ENCODE measurements at regions not wholly inside any gene's neighbourhood (a gene's known extent, or its start where the extent isn't known, plus 50 kb on each side); places are given as distances from the start of the nearest gene placed in this dataset.

- DNase-seq (ENCODE audit: low spot score): no peak
- no peak overlapping the region for H3K27ac ChIP-seq
- TF ChIP-seq, protein P1, sequence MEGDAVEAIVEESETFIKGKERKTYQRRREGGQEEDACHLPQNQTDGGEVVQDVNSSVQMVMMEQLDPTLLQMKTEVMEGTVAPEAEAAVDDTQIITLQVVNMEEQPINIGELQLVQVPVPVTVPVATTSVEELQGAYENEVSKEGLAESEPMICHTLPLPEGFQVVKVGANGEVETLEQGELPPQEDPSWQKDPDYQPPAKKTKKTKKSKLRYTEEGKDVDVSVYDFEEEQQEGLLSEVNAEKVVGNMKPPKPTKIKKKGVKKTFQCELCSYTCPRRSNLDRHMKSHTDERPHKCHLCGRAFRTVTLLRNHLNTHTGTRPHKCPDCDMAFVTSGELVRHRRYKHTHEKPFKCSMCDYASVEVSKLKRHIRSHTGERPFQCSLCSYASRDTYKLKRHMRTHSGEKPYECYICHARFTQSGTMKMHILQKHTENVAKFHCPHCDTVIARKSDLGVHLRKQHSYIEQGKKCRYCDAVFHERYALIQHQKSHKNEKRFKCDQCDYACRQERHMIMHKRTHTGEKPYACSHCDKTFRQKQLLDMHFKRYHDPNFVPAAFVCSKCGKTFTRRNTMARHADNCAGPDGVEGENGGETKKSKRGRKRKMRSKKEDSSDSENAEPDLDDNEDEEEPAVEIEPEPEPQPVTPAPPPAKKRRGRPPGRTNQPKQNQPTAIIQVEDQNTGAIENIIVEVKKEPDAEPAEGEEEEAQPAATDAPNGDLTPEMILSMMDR (IDR thresholded peaks at IDR 0.05): no peak
Observed at GRCh38 chr21:15397258-15397657, 332.5 kb upstream of the NRIP1 start.

DNA sequence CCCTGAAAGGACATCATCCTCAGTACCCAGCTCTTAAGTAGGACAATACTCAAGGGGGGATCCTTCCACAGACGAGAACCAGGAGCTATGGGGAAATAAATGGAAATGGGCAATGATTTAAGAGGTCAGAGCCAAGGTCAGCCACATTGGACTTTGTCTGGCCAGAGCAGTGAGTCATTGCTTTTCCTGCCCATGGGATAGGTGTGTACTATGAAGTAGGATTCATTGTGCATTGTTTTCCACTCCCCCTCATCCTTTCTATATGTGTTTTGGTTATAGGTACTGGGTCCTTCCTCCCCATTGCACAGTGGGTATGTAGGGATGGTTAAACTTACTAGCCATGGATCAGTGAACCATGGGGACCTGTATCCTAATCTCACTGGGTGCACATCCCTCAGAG, 328.9 kb upstream of the USP25 start:
- TF ChIP-seq, protein P1 (IDR thresholded peaks at IDR 0.05): no peak
- no peak overlapping the region for H3K4me3 ChIP-seq
- H3K27ac ChIP-seq: no peak overlapping the region
- no peak for DNase-seq (ENCODE audit: low spot score)

More at GRCh38 chr21:15397258-15397657, 332.5 kb upstream of the NRIP1 start:
- no peak overlapping the region for H3K4me3 ChIP-seq

DNA sequence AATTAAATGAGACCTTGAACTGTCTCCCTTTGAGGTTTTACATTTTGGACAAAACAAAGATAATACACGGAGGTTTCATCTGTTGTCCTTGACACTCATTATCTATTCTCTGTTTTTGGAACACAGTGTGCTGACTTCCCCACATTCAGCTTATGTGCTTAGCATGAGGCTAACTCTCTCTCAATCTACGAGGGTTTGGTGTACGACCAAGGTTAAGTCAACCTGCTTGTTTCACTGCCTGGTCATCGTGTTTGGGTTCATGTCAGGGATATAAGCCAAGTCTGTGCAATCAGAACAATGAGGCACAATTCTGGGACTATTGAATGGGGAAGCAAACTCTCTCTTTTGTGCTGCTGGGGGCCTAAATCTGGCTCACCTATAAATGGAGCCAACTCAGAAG, 328.5 kb upstream of the USP25 start:
- no peak overlapping the region for H3K27ac ChIP-seq
- DNase-seq (ENCODE audit: low spot score): no peak
- TF ChIP-seq, protein P1 (IDR thresholded peaks at IDR 0.05): no peak
- no peak overlapping the region for H3K4me3 ChIP-seq

DNA sequence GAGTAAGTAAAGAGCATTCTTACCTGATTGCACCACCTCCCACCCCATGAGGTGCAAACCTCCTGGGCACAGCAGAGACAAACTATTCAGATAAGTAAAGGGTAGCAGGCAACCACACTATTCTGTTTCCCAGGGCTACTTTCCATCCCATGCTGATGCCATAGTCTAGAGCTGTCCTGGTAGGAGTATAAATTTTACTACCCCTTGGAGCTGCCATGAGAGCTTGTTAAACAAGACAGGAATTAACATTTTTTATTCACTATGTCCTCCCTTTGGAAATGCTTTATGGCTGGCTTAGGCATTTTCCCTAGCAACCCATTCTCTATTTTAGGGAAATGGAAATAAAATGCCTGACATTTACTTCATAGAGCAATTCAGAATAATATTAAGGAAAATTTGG, 324.6 kb upstream of the USP25 start:
- no peak for DNase-seq (ENCODE audit: low spot score)
- H3K4me3 ChIP-seq: no peak overlapping the region
- TF ChIP-seq, protein P1 (IDR thresholded peaks at IDR 0.05): no peak
- no peak overlapping the region for H3K27ac ChIP-seq

GRCh38 chr21:15406791-15407190, 323.0 kb upstream of the USP25 start:
- TF ChIP-seq, protein P1 (IDR thresholded peaks at IDR 0.05): no peak
- no peak overlapping the region for H3K27ac ChIP-seq
- H3K4me3 ChIP-seq: no peak overlapping the region
- no peak for DNase-seq (ENCODE audit: low spot score)

- Histone ChIP-seq H3K27ac (no peak overlapping the region), H3K4me3 (no peak overlapping the region)
- TF ChIP-seq, protein P1 (IDR thresholded peaks at IDR 0.05): no peak
- DNase-seq (ENCODE audit: low spot score): no peak
Observed at GRCh38 chr21:15407585-15407984, 322.2 kb upstream of the USP25 start.

GRCh38 chr21:15408089-15408488, 321.7 kb upstream of the USP25 start:
- Histone ChIP-seq H3K4me3 (no peak overlapping the region), H3K27ac (no peak overlapping the region)
- TF ChIP-seq, protein P1 (IDR thresholded peaks at IDR 0.05): no peak
- DNase-seq (ENCODE audit: low spot score): no peak

Data from coronary artery (tissue), 2 donors.